T47D (cell line): ENCODE measurements at regions not wholly inside any gene's neighbourhood (a gene's known extent, or its start where the extent isn't known, plus 50 kb on each side); places are given as distances from the start of the nearest gene placed in this dataset.

Source experiments
- DNase-seq, 2 experiments: peaks; one replicate each; pipeline versions ENCODE4 v3.0.0 to v3.0.0-alpha.2; 2011 to 2012; ENCODE audit warnings: low read depth in 1 of 2, low spot score in 1 of 2
- JUND ChIP-seq: IDR thresholded peaks from 2 replicates; pipeline ENCODE4 v1.6.1; 2012; ENCODE audit warnings: low read depth
- in situ Hi-C: cut with HindIII; loops from 2 replicates; pipeline ENCODE4 v1.10.0; 2016; ENCODE audit warnings: low sequenced_read_pairs, low pct_unique_long_range_greater_than_20kb

GRCh38 chr18:67239826-67240225 is 276.7 kb downstream of the DSEL start:
- in situ Hi-C loops = no loop called here
- TF ChIP-seq JUND = no peak
- DNase-seq = no peak

- DNase-seq = no peak
- TF ChIP-seq JUND = no peak
- in situ Hi-C loops = no loop called here
These were observed 283.5 kb downstream of the DSEL start for GRCh38 chr18:67232991-67233390.

- no peak for TF ChIP-seq JUND
- in situ Hi-C loops = no loop called here
- no peak for DNase-seq
These were observed 284.1 kb downstream of the DSEL start for GRCh38 chr18:67232406-67232805.

- DNase-seq = no peak
- no peak for TF ChIP-seq JUND
- in situ Hi-C loops = no loop called here
These were observed 293.6 kb downstream of the DSEL start for GRCh38 chr18:67222887-67223286.

- in situ Hi-C loops = no loop called here
- no peak for DNase-seq
- no peak for TF ChIP-seq JUND
These were observed 296.7 kb downstream of the DSEL start for GRCh38 chr18:67219821-67220220.

GRCh38 chr18:67218556-67218955 is 298.0 kb downstream of the DSEL start:
- in situ Hi-C loops = no loop called here
- TF ChIP-seq JUND = no peak
- DNase-seq = no peak

GRCh38 chr18:67217551-67218166 is 298.9 kb downstream of the DSEL start:
- TF ChIP-seq JUND = no peak
- peak; percentile 9 to 58 for DNase-seq
- in situ Hi-C loops = no loop called here

- no peak for TF ChIP-seq JUND
- DNase-seq = no peak
- in situ Hi-C loops = no loop called here
These were observed 299.7 kb downstream of the DSEL start for GRCh38 chr18:67216846-67217245.

- DNase-seq = no peak
- in situ Hi-C loops = no loop called here
- TF ChIP-seq JUND = no peak
These were observed 300.8 kb downstream of the DSEL start for GRCh38 chr18:67215686-67216085.

GRCh38 chr18:67211646-67212045 is 304.9 kb downstream of the DSEL start:
- no peak for TF ChIP-seq JUND
- DNase-seq = no peak
- in situ Hi-C loops = no loop called here

GRCh38 chr18:67200665-67201064 is 315.9 kb downstream of the DSEL start:
- in situ Hi-C loops = no loop called here
- TF ChIP-seq JUND = no peak
- no peak for DNase-seq

GRCh38 chr18:67199993-67200617 is 316.4 kb downstream of the DSEL start:
- DNase-seq = peak in 1 of 2 experiments; percentile 64
- in situ Hi-C loops = no loop called here
- no peak for TF ChIP-seq JUND

- in situ Hi-C loops = no loop called here
- DNase-seq = no peak
These were observed 321.6 kb downstream of the DSEL start for GRCh38 chr18:67194886-67195285.

GRCh38 chr18:67192535-67192934 is 324.0 kb downstream of the DSEL start:
- TF ChIP-seq JUND = no peak
- in situ Hi-C loops = no loop called here
- DNase-seq = no peak

More at GRCh38 chr18:67194886-67195285, 321.6 kb downstream of the DSEL start:
- no peak for TF ChIP-seq JUND
